ENCODE measurements at regions not wholly inside any gene's neighbourhood (a gene's known extent, or its start where the extent isn't known, plus 50 kb on each side); places are given as distances from the start of the nearest gene placed in this dataset.

GRCh38 chr15:46892621-46893160, 824.6 kb upstream of the SEMA6D start:
- Histone ChIP-seq H3K4me2 (ENCODE audit: low read length) (no peak overlapping the region), H3K9me3 (ENCODE audit: low read length) (no peaks in the 10 kb centered on the region)
- TF ChIP-seq EZH2 (IDR thresholded peaks at IDR 0.05; ENCODE audit: borderline replicate concordance, low read length) (no peak), CTCF (IDR thresholded peaks at IDR 0.05; ENCODE audit: low read length) (no peak)

GRCh38 chr15:46894644-46895043, 822.7 kb upstream of the SEMA6D start:
- TF ChIP-seq CTCF (IDR thresholded peaks at IDR 0.05; ENCODE audit: low read length) (no peak), EZH2 (IDR thresholded peaks at IDR 0.05; ENCODE audit: borderline replicate concordance, low read length) (no peak)
- Histone ChIP-seq H2AFZ (ENCODE audit: low read length) (no peak overlapping the region), H3K9ac (ENCODE audit: low read length) (no peak overlapping the region), H3K4me3 (ENCODE audit: low read depth, low read length, poor library complexity, severe bottlenecking) (no peak overlapping the region), H3K9me2 (ENCODE audit: low read depth, low read length) (no peaks in the 10 kb centered on the region), H3K79me2 (ENCODE audit: insufficient read depth, low read length) (no peaks in the 10 kb centered on the region), H3K4me2 (ENCODE audit: low read length) (no peak overlapping the region), H3F3A (ENCODE audit: insufficient read depth, low read length) (no peaks in the 10 kb centered on the region), H3K27me3 (ENCODE audit: insufficient read depth, low read length) (no peaks in the 10 kb centered on the region), H3K9me3 (ENCODE audit: low read length) (no peaks in the 10 kb centered on the region), H3K36me3 (ENCODE audit: insufficient read depth, low read length) (no peaks in the 10 kb centered on the region), H3K27ac (ENCODE audit: low read depth, low read length, poor library complexity, severe bottlenecking) (no peak overlapping the region), H4K20me1 (ENCODE audit: insufficient read depth, low read length) (no peaks in the 10 kb centered on the region), H3K4me1 (ENCODE audit: insufficient read depth, low read length, severe bottlenecking) (no peaks in the 10 kb centered on the region)

More at GRCh38 chr15:46892621-46893160, 824.6 kb upstream of the SEMA6D start:
- Histone ChIP-seq H3K9ac (ENCODE audit: low read length) (no peak overlapping the region), H4K20me1 (ENCODE audit: insufficient read depth, low read length) (no peaks in the 10 kb centered on the region), H3K27ac (ENCODE audit: low read depth, low read length, poor library complexity, severe bottlenecking) (no peak overlapping the region), H2AFZ (ENCODE audit: low read length) (no peak overlapping the region), H3K36me3 (ENCODE audit: insufficient read depth, low read length) (no peaks in the 10 kb centered on the region), H3K79me2 (ENCODE audit: insufficient read depth, low read length) (no peaks in the 10 kb centered on the region), H3F3A (ENCODE audit: insufficient read depth, low read length) (no peaks in the 10 kb centered on the region), H3K9me2 (ENCODE audit: low read depth, low read length) (no peaks in the 10 kb centered on the region), H3K27me3 (ENCODE audit: insufficient read depth, low read length) (no peaks in the 10 kb centered on the region), H3K4me3 (ENCODE audit: low read depth, low read length, poor library complexity, severe bottlenecking) (no peak overlapping the region), H3K4me1 (ENCODE audit: insufficient read depth, low read length, severe bottlenecking) (no peaks in the 10 kb centered on the region)

GRCh38 chr15:46897266-46897665, 820.0 kb upstream of the SEMA6D start:
- Histone ChIP-seq H3K4me1 (ENCODE audit: insufficient read depth, low read length, severe bottlenecking) (no peaks in the 10 kb centered on the region), H3K4me3 (ENCODE audit: low read depth, low read length, poor library complexity, severe bottlenecking) (no peak overlapping the region), H3K9me3 (ENCODE audit: low read length) (no peaks in the 10 kb centered on the region), H3K9me2 (ENCODE audit: low read depth, low read length) (no peaks in the 10 kb centered on the region), H2AFZ (ENCODE audit: low read length) (no peak overlapping the region), H3K79me2 (ENCODE audit: insufficient read depth, low read length) (no peaks in the 10 kb centered on the region), H3K9ac (ENCODE audit: low read length) (no peak overlapping the region), H3F3A (ENCODE audit: insufficient read depth, low read length) (no peaks in the 10 kb centered on the region), H4K20me1 (ENCODE audit: insufficient read depth, low read length) (no peaks in the 10 kb centered on the region), H3K27ac (ENCODE audit: low read depth, low read length, poor library complexity, severe bottlenecking) (no peak overlapping the region), H3K36me3 (ENCODE audit: insufficient read depth, low read length) (no peaks in the 10 kb centered on the region), H3K4me2 (ENCODE audit: low read length) (no peak overlapping the region), H3K27me3 (ENCODE audit: insufficient read depth, low read length) (no peaks in the 10 kb centered on the region)
- TF ChIP-seq CTCF (IDR thresholded peaks at IDR 0.05; ENCODE audit: low read length) (no peak), EZH2 (IDR thresholded peaks at IDR 0.05; ENCODE audit: borderline replicate concordance, low read length) (no peak)
